GM12878 (cell line): ENCODE measurements at regions not wholly inside any gene's neighbourhood (a gene's known extent, or its start where the extent isn't known, plus 50 kb on each side); places are given as distances from the start of the nearest gene placed in this dataset.

Experiments
- ATAC-seq: fragments of 200-7000 bp; cut with Tn5 transposase; 3 replicates; pipeline ENCODE4 v1.9.1; 2020; ENCODE audit warnings: mild to moderate bottlenecking, moderate library complexity
- BruUV-seq: library from RNA; stranded (reverse); fragments of 400-500 nt; replicated peaks from 2 replicates; lab custom pipeline; 2021; lab: Mats Ljungman, UMichigan
- CTCF ChIA-PET: fragments of 300-600 bp; sonication (Branson Sonifier 250); formaldehyde crosslinking; extraction: SDS; loops from one replicate; lab custom pipeline; 2021; ENCODE audit warnings: inconsistent platforms; lab: Yijun Ruan, JAX
- POLR2A ChIA-PET: fragments of 350-600 bp; formaldehyde crosslinking; extraction: SDS; loops from one replicate; lab custom pipeline; 2021; ENCODE audit warnings: inconsistent platforms; lab: Charles Lee
- RAD21 ChIA-PET: fragments of 300-600 bp; sonication (Branson Sonifier 250); formaldehyde crosslinking; loops from one replicate; lab custom pipeline; 2023; ENCODE audit warnings: antibody characterized with exemption; ENCODE audit not compliant: unreplicated experiment; lab: Charles Lee
- SMC1A ChIA-PET: fragments of 300-600 bp; sonication (Branson Sonifier 250); formaldehyde crosslinking; loops from one replicate; lab custom pipeline; 2023; ENCODE audit not compliant: unreplicated experiment, uncharacterized antibody; lab: Charles Lee
- DNase-seq: peaks from one replicate; pipeline ENCODE4 v3.0.0-alpha.2; 2011; ENCODE audit warnings: low read depth, low spot score
- FAIRE-seq: peaks from 3 replicates; lab custom pipeline; 2011; peaks lifted over from hg19 to GRCh38; lab: Jason Lieb, UNC
- H2AFZ ChIP-seq: 2 replicates; pipeline ENCODE4 v1.6.0; 2011; ENCODE audit warnings: low read depth, low read length, control low read depth; ENCODE audit not compliant: control insufficient read depth
- H3K27ac ChIP-seq: 2 replicates; pipeline ENCODE4 v1.5.1; 2011; ENCODE audit warnings: control low read depth; ENCODE audit not compliant: control insufficient read depth, insufficient read depth
- H3K27me3 ChIP-seq, 2 experiments: replicated peaks in 1 of 2; 2 replicates each; pipeline versions ENCODE4 v1.6.0 to v1.6.1; 2011; ENCODE audit warnings: low read length in 1 of 2; ENCODE audit not compliant: control insufficient read depth in 2 of 2, insufficient read depth in 2 of 2
- H3K36me3 ChIP-seq, 2 experiments: 2 replicates each; pipeline ENCODE4 v1.5.1; 2011; ENCODE audit warnings: low read length in 1 of 2; ENCODE audit not compliant: control insufficient read depth in 2 of 2, insufficient read depth in 2 of 2
- H3K4me1 ChIP-seq: 2 replicates; pipeline ENCODE4 v1.6.1; 2011; ENCODE audit warnings: mild to moderate bottlenecking, low read length, moderate library complexity, mixed read lengths; ENCODE audit not compliant: control insufficient read depth, insufficient read depth
- H3K4me2 ChIP-seq: 2 replicates; pipeline ENCODE4 v1.6.0; 2011; ENCODE audit warnings: control low read depth; ENCODE audit not compliant: control insufficient read depth, insufficient read depth
- H3K4me3 ChIP-seq: fragments of 200-600 bp; sonication (generic); 2 replicates; pipeline ENCODE4 v1.5.1; 2016
- H3K79me2 ChIP-seq: 2 replicates; pipeline ENCODE4 v1.6.0; 2011; ENCODE audit warnings: low read length; ENCODE audit not compliant: control insufficient read depth, insufficient read depth
- H3K9ac ChIP-seq: 2 replicates; pipeline ENCODE4 v1.8.0; 2011; ENCODE audit warnings: low read length, control low read depth, mixed read lengths; ENCODE audit not compliant: control insufficient read depth, insufficient read depth
- H3K9me3 ChIP-seq: replicated peaks from 3 replicates; pipeline ENCODE4 v1.5.1; 2011; ENCODE audit warnings: mild to moderate bottlenecking, low read length; ENCODE audit not compliant: control insufficient read depth, insufficient read depth
- H4K20me1 ChIP-seq: 2 replicates; pipeline ENCODE4 v1.6.0; 2011; ENCODE audit not compliant: control insufficient read depth, insufficient read depth
- ASH2L ChIP-seq: fragments of 300-600, 200-600 bp; sonication (generic); IDR thresholded peaks from 2 replicates; pipeline ENCODE4 v1.6.1; 2017; ENCODE audit warnings: low read depth, mild to moderate bottlenecking, borderline replicate concordance
- BCL11A ChIP-seq: IDR thresholded peaks from 2 replicates; pipeline ENCODE4 v1.6.1; 2011; ENCODE audit warnings: low read depth, low read length
- CREB1 ChIP-seq: IDR thresholded peaks from 2 replicates; pipeline ENCODE4 v1.6.1; 2012; ENCODE audit warnings: low read depth, mild to moderate bottlenecking, inconsistent platforms
- GATAD2B ChIP-seq: fragments of 450-650 bp; conservative IDR thresholded peaks from 2 replicates; pipeline ENCODE4 v1.6.1; 2017; ENCODE audit warnings: low read depth, mild to moderate bottlenecking, moderate library complexity
- IRF4 ChIP-seq: IDR thresholded peaks from 2 replicates; pipeline ENCODE4 v1.6.1; 2011; ENCODE audit warnings: low read depth, low read length
- KLF5 ChIP-seq: fragments of 450-650 bp; IDR thresholded peaks from 2 replicates; pipeline ENCODE4 v1.6.1; 2014; ENCODE audit warnings: mild to moderate bottlenecking; ENCODE audit not compliant: partially characterized antibody
- NRF1 ChIP-seq: conservative IDR thresholded peaks from 2 replicates; pipeline ENCODE4 v1.6.1; 2011; ENCODE audit warnings: mild to moderate bottlenecking, low read depth, low read length, improper control_type of control experiment
- PBX3 ChIP-seq: IDR thresholded peaks from 2 replicates; pipeline ENCODE4 v1.6.1; 2011; ENCODE audit warnings: mild to moderate bottlenecking, low read depth, low read length, moderate library complexity; ENCODE audit not compliant: insufficient replicate concordance
- SIX5 ChIP-seq: IDR thresholded peaks from 2 replicates; pipeline ENCODE4 v1.6.1; 2011; ENCODE audit warnings: mild to moderate bottlenecking, low read depth, low read length, moderate library complexity; ENCODE audit not compliant: severe bottlenecking
- SKIL ChIP-seq: fragments of 450-650 bp; IDR thresholded peaks from 2 replicates; pipeline ENCODE4 v1.6.1; 2017; ENCODE audit warnings: mild to moderate bottlenecking, low read depth, inconsistent platforms; ENCODE audit not compliant: poor library complexity, severe bottlenecking
- SMAD1 ChIP-seq: fragments of 450-650 bp; IDR thresholded peaks from 2 replicates; pipeline ENCODE4 v1.6.1; 2018; ENCODE audit warnings: mild to moderate bottlenecking, low read depth; ENCODE audit not compliant: partially characterized antibody
- TCF7 ChIP-seq: IDR thresholded peaks from 2 replicates; pipeline ENCODE4 v1.6.1; 2014; ENCODE audit warnings: antibody characterized with exemption, borderline replicate concordance
- YBX1 ChIP-seq: fragments of 450-650 bp; IDR thresholded peaks from 2 replicates; pipeline ENCODE4 v1.6.1; 2016; ENCODE audit warnings: antibody characterized with exemption
- ZNF622 ChIP-seq: fragments of 450-650 bp; IDR thresholded peaks from 2 replicates; pipeline ENCODE4 v1.6.1; 2017; ENCODE audit warnings: mild to moderate bottlenecking, inconsistent platforms
- WGBS: methylation state at CpG from one replicate; pipeline ENCODE4 v1.1.6; 2016; ENCODE audit warnings: low lambda C conversion rate; ENCODE audit not compliant: insufficient replicate concordance, insufficient coverage; ENCODE audit errors: missing lambda C conversion rate; 5-methylcytosine and 5-hydroxymethylcytosine counted together
- in situ Hi-C: fragments of 300-500 bp; cut with MboI; formaldehyde crosslinking; loops from 9 replicates; pipeline ENCODE4 v1.14.3; 2018; ENCODE audit warnings: mixed read lengths
- intact Hi-C: fragments of 100-400 bp; cut with micrococcal nuclease; formaldehyde crosslinking; loops from one replicate; pipeline ENCODE4 v1.14.2; 2022; ENCODE audit not compliant: unreplicated experiment

GRCh38 chr6:20338156-20338555 is 63.5 kb upstream of the E2F3 start (continued):
- TF ChIP-seq SKIL = no peak
- TF ChIP-seq CREB1 = no peak
- no peak for TF ChIP-seq SMAD1
- TF ChIP-seq NRF1 = no peak
- no peak for TF ChIP-seq BCL11A

- intact Hi-C loops (no loop called here), in situ Hi-C loops (no loop called here)
- Histone ChIP-seq H2AFZ (no peak overlapping the region), H3K4me2 (no peak overlapping the region), H4K20me1 (no peaks in the 10 kb centered on the region), H3K4me3 (no peak overlapping the region), H3K79me2 (no peaks in the 10 kb centered on the region), H3K27ac (no peak overlapping the region), H3K4me1 (no peaks in the 10 kb centered on the region), H3K27me3 (no peaks in the 10 kb centered on the region), H3K36me3 (no peaks in the 10 kb centered on the region), H3K9ac (no peak overlapping the region), H3K9me3 (no peaks in the 10 kb centered on the region)
- FAIRE-seq = no peak
- SMC1A ChIA-PET = interaction anchor here (0.8 to 1.2 kb wide), 5 partner anchors 21 to 127 kb away, joined by 3 to 7 read pairs (median 3); no protein-coding TSS in a partner anchor
- no TSS peak for BruUV-seq
- POLR2A ChIA-PET = no interaction called here
- WGBS = 60% methylated on average over 9 of the region's 9 CpGs
- TF ChIP-seq KLF5 (no peak), PBX3 (no peak), YBX1 (no peak), ZNF622 (no peak), GATAD2B (no peak), TCF7 (no peak), SIX5 (no peak), SKIL (no peak), IRF4 (no peak), ASH2L (no peak)
- DNase-seq = no peak
- RAD21 ChIA-PET = interaction anchor here (0.5 to 1.3 kb wide), 3 partner anchors 21 to 63 kb away, joined by 3 to 6 read pairs (median 5); no protein-coding TSS in a partner anchor
- CTCF ChIA-PET = interaction anchor here (1.6 kb wide), 1 partner anchor 14 kb away, joined by 5 read pairs; no protein-coding TSS in a partner anchor
- no peak; the same call in 2 of the 3 replicates for ATAC-seq
These were observed 61.4 kb upstream of the E2F3 start for GRCh38 chr6:20340068-20340848.
